ENCODE measurements at regions not wholly inside any gene's neighbourhood (a gene's known extent, or its start where the extent isn't known, plus 50 kb on each side); places are given as distances from the start of the nearest gene placed in this dataset.
A peak's percentile ranks its signal among the peaks of the same experiment; 100 is the strongest.
"Not testable (repeated sequence)": the region's sequence is repeated elsewhere in the genome, so short reads cannot be mapped to it uniquely, and the experiment has no call there.

GRCh38 chr3:181518222-181518621, 193.5 kb upstream of the SOX2 start:
- no peak for DNase-seq

- DNase-seq: no peak
Observed at GRCh38 chr3:181512787-181513186, 198.9 kb upstream of the SOX2 start.

GRCh38 chr3:181510500-181510899, 201.2 kb upstream of the SOX2 start:
- no peak for DNase-seq

- no peak for DNase-seq
Observed at GRCh38 chr3:181497358-181497757, 214.4 kb upstream of the SOX2 start.

- no peak for DNase-seq
Observed at GRCh38 chr3:181493423-181493822, 218.3 kb upstream of the SOX2 start.

GRCh38 chr3:181488536-181488935, 223.2 kb upstream of the SOX2 start:
- DNase-seq: no peak

GRCh38 chr3:181487236-181487978, 224.3 kb upstream of the SOX2 start:
- peak; percentile 57 for DNase-seq

- DNase-seq: no peak
Observed at GRCh38 chr3:181486141-181486885, 225.4 kb upstream of the SOX2 start.

GRCh38 chr3:181484026-181484425, 227.7 kb upstream of the SOX2 start:
- no peak for DNase-seq

GRCh38 chr3:181475146-181475545, 236.6 kb upstream of the SOX2 start:
- not testable (repeated sequence) for DNase-seq

GRCh38 chr3:181470349-181470748, 241.4 kb upstream of the SOX2 start:
- DNase-seq: no peak

- no peak for DNase-seq
Observed at GRCh38 chr3:181464033-181464694, 247.6 kb upstream of the SOX2 start.

GRCh38 chr3:181461381-181461780, 250.3 kb upstream of the SOX2 start:
- no peak for DNase-seq

- DNase-seq: no peak
Observed at GRCh38 chr3:181459516-181459915, 252.2 kb upstream of the SOX2 start.

GRCh38 chr3:181458857-181459256, 252.9 kb upstream of the SOX2 start:
- DNase-seq: no peak

- no peak for DNase-seq
Observed at GRCh38 chr3:181457756-181458155, 254.0 kb upstream of the SOX2 start.

GRCh38 chr3:181457190-181457589, 254.5 kb upstream of the SOX2 start:
- DNase-seq: no peak

- no peak for DNase-seq
Observed at GRCh38 chr3:181455276-181455675, 256.4 kb upstream of the SOX2 start.

- DNase-seq: no peak
Observed at GRCh38 chr3:181454451-181455027, 257.2 kb upstream of the SOX2 start.

GRCh38 chr3:181446741-181447140, 265.0 kb upstream of the SOX2 start:
- no peak for DNase-seq

- DNase-seq: no peak
Observed at GRCh38 chr3:181442066-181442465, 269.7 kb upstream of the SOX2 start.

- DNase-seq: no peak
Observed at GRCh38 chr3:181432992-181433391, 278.7 kb upstream of the SOX2 start.

GRCh38 chr3:181431748-181432147, 280.0 kb upstream of the SOX2 start:
- DNase-seq: no peak

GRCh38 chr3:181425074-181425473, 286.7 kb upstream of the SOX2 start:
- no peak for DNase-seq
